IMR-90 (cell line): ENCODE measurements at regions not wholly inside any gene's neighbourhood (a gene's known extent, or its start where the extent isn't known, plus 50 kb on each side); places are given as distances from the start of the nearest gene placed in this dataset.

Experiments used
- BHLHE40 ChIP-seq: fragments of 150-350 bp; IDR thresholded peaks from 2 replicates; pipeline ENCODE4 v1.6.1; 2016; ENCODE audit warnings: mild to moderate bottlenecking, low read depth, low read length
- CEBPB ChIP-seq: IDR thresholded peaks from 2 replicates; pipeline ENCODE4 v1.6.1; 2012; ENCODE audit warnings: low read depth, low read length, improper control_type of control experiment
- ELK1 ChIP-seq: fragments of 150-350 bp; IDR thresholded peaks from 2 replicates; pipeline ENCODE4 v1.6.1; 2016; ENCODE audit warnings: low read depth, mild to moderate bottlenecking, low read length, moderate library complexity, borderline replicate concordance
- MXI1 ChIP-seq: IDR thresholded peaks from 2 replicates; pipeline ENCODE4 v1.6.1; 2012; ENCODE audit warnings: low read depth, mild to moderate bottlenecking, low read length, moderate library complexity, borderline replicate concordance
- NFE2L2 ChIP-seq: fragments of 150-350 bp; IDR thresholded peaks from 2 replicates; pipeline ENCODE4 v1.6.1; 2016; ENCODE audit warnings: low read depth, mild to moderate bottlenecking, low read length
- POLR2A ChIP-seq: IDR thresholded peaks from 2 replicates; pipeline ENCODE4 v1.6.1; 2012; ENCODE audit warnings: mild to moderate bottlenecking, low read depth, low read length

- no peak for TF ChIP-seq POLR2A
- no peak for TF ChIP-seq NFE2L2
- no peak for TF ChIP-seq ELK1
- no peak for TF ChIP-seq CEBPB
- no peak for TF ChIP-seq BHLHE40
- no peak for TF ChIP-seq MXI1
Observed at GRCh38 chr5:67814569-67815311, 400.8 kb upstream of the PIK3R1 start (continued).
